SU-DHL-6 (cell line): ENCODE measurements at regions not wholly inside any gene's neighbourhood (a gene's known extent, or its start where the extent isn't known, plus 50 kb on each side); places are given as distances from the start of the nearest gene placed in this dataset.
"Not testable (repeated sequence)": the region's sequence is repeated elsewhere in the genome, so short reads cannot be mapped to it uniquely, and the experiment has no call there.

ENCODE experiments used
- H2AFZ ChIP-seq: fragments of 200-600 bp; sonication (generic); 2 replicates; pipeline ENCODE4 v1.6.1; 2014; ENCODE audit warnings: low read depth, mild to moderate bottlenecking, moderate library complexity, mixed read lengths, antibody characterized with exemption, low read length; ENCODE audit not compliant: severe bottlenecking
- H3F3A ChIP-seq: fragments of 200-600 bp; shearing (Covaris generic); 2 replicates; pipeline ENCODE4 v1.6.0; 2016; ENCODE audit warnings: antibody characterized with exemption, mild to moderate bottlenecking; ENCODE audit not compliant: insufficient read depth
- H3K27ac ChIP-seq: fragments of 200-600 bp; sonication (generic); 2 replicates; pipeline ENCODE4 v1.5.1; 2016; ENCODE audit warnings: low read depth, mild to moderate bottlenecking, low read length, moderate library complexity, mixed read lengths
- H3K27me3 ChIP-seq: fragments of 200-600 bp; sonication (generic), shearing (Covaris generic); 2 replicates; pipeline ENCODE4 v1.6.0; 2014; ENCODE audit warnings: mild to moderate bottlenecking, low read length
- H3K36me3 ChIP-seq: fragments of 200-600 bp; sonication (generic); 2 replicates; pipeline ENCODE4 v1.6.1; 2014; ENCODE audit warnings: mild to moderate bottlenecking, low read length, mixed read lengths
- H3K4me2 ChIP-seq: fragments of 300-600, 200-600 bp; shearing (Covaris generic), sonication (generic); 2 replicates; pipeline ENCODE4 v1.6.0; 2014; ENCODE audit warnings: low read length, low read depth, mild to moderate bottlenecking; ENCODE audit not compliant: poor library complexity, severe bottlenecking
- H3K4me3 ChIP-seq: fragments of 200-600 bp; sonication (generic); 2 replicates; pipeline ENCODE4 v1.5.1; 2014; ENCODE audit warnings: antibody characterized with exemption, low read length, mild to moderate bottlenecking, mixed read lengths; ENCODE audit not compliant: insufficient read depth, poor library complexity, severe bottlenecking
- H3K79me2 ChIP-seq: fragments of 200-600 bp; sonication (generic); 2 replicates; pipeline ENCODE4 v1.6.1; 2014; ENCODE audit warnings: mild to moderate bottlenecking, low read length, moderate library complexity; ENCODE audit not compliant: insufficient read depth
- H3K9ac ChIP-seq: fragments of 200-600 bp; sonication (generic); 2 replicates; pipeline ENCODE4 v1.7.0; 2014; ENCODE audit warnings: mild to moderate bottlenecking, low read length
- H3K9me2 ChIP-seq: fragments of 200-600 bp; sonication (generic); replicated peaks from 2 replicates; pipeline ENCODE4 v1.6.1; 2014; ENCODE audit warnings: low read length; ENCODE audit not compliant: insufficient read depth
- H3K9me3 ChIP-seq: fragments of 200-600 bp; sonication (generic); 2 replicates; pipeline ENCODE4 v1.6.1; 2014; ENCODE audit warnings: low read length, mixed read lengths; ENCODE audit not compliant: insufficient read depth
- H4K20me1 ChIP-seq: fragments of 200-600 bp; sonication (generic); 2 replicates; pipeline ENCODE4 v1.6.1; 2014; ENCODE audit warnings: low read depth, mild to moderate bottlenecking, antibody characterized with exemption, low read length, moderate library complexity, mixed read lengths
- EZH2phosphoT487 ChIP-seq: fragments of 200-600 bp; sonication (generic), shearing (Covaris generic); conservative IDR thresholded peaks from 2 replicates; pipeline ENCODE4 v1.6.1; 2018; ENCODE audit warnings: mild to moderate bottlenecking, antibody characterized with exemption, low read length, moderate library complexity, mixed read lengths
- TF ChIP-seq, protein P1 (sequence below): fragments of 200-600 bp; sonication (generic); IDR thresholded peaks from one replicate; pipeline ENCODE4 v1.5.1; 2017; ENCODE audit warnings: antibody characterized with exemption, mild to moderate bottlenecking, low read length, moderate library complexity; ENCODE audit not compliant: insufficient read depth, poor library complexity, severe bottlenecking

DNA sequence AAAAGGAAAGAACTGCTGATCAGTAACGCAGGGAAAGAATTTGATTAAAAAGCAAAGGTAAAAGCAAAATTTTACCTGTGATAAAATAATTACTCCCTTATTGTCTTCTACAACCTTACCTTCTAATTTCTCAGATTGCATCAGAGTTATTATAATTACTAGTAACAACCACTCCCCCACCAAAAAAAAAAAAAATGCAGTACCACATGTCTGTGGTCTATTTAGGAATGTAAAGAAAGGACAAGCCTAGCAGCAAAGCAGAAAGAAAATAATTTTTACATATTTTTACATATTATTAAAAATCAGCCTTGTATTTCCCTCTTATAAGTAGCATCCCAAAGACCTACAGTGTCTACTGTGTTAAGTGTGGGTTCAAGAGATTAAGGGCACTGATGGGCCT is 430.4 kb downstream of the TFEC start:
- no peak for TF ChIP-seq EZH2phosphoT487
- Histone ChIP-seq H3K36me3 (no peaks in the 10 kb centered on the region), H3K4me2 (no peak overlapping the region), H3K4me3 (no peak overlapping the region), H3K27ac (no peak overlapping the region), H3K9me2 (no peaks in the 10 kb centered on the region), H3K9me3 (no peaks in the 10 kb centered on the region), H2AFZ (no peak overlapping the region), H3K79me2 (no peaks in the 10 kb centered on the region), H3K27me3 (no peaks in the 10 kb centered on the region), H3F3A (no peaks in the 10 kb centered on the region), H4K20me1 (no peaks in the 10 kb centered on the region), H3K9ac (no peak overlapping the region)

DNA sequence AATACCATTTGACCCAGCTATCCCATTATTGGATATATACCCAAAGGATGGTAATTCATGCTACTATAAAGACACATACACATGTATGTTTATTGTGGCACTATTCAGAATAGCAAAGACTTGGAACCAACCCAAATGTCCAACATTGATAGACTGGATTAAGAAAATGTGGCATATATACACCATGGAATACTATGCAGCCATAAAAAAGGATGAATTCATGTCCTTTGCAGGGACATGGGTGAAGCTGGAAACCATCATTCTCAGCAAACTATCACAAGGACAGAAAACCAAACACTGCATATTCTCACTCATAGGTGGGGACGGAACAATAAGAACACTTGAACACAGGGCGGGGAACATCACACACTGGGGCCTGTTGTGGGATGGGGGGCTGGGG is 431.4 kb downstream of the TFEC start:
- not testable (repeated sequence) for H3K27ac ChIP-seq, H3K9me2 ChIP-seq, H3K36me3 ChIP-seq, H4K20me1 ChIP-seq, H2AFZ ChIP-seq, H3K4me2 ChIP-seq, H3K27me3 ChIP-seq, H3K79me2 ChIP-seq, H3K4me3 ChIP-seq, H3K9me3 ChIP-seq, H3K9ac ChIP-seq, H3F3A ChIP-seq

DNA sequence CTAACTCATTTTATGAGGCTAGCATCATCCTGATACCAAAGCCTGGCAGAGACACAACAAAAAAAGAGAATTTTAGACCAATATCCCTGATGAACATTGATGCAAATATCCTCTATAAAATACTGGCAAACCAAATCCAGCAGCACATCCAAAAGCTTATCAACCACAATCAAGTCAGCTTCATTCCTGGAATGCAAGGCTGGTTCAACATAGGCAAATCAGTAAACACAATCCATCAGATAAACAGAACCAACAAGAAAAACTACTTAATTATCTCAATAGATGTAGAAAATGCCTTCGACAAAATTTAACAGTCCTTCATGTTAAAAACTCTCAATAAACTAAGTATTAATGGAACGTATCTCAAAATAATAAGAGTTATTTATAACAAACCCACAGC is 433.3 kb downstream of the TFEC start:
- not testable (repeated sequence) for H3K79me2 ChIP-seq, H3K4me2 ChIP-seq, H3K4me3 ChIP-seq, H3K9ac ChIP-seq, H3K9me3 ChIP-seq, H3K27me3 ChIP-seq, H3K36me3 ChIP-seq, H3K9me2 ChIP-seq, H3F3A ChIP-seq, H4K20me1 ChIP-seq, H2AFZ ChIP-seq, H3K27ac ChIP-seq

DNA sequence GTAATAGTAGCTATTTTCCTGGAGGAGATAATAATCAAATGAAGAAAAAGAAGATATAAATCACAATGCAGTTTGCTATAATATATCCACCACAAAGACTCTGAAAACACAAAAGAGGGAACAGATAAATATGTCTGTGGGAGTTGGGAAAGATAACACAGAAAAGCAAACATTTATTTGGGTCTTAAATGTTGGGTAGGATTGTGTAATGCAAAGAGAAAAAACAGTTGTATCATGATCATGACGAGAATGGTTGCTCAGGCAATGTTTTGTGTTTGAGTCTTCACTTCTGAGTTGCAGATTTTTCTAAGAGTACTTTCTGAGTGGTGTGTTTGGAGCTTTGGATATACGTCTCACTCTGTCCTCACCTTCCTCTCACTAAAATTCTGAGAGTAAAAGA is 437.5 kb downstream of the TFEC start:
- Histone ChIP-seq H3K9me3 (no peaks in the 10 kb centered on the region), H3K4me2 (no peak overlapping the region), H3K79me2 (no peaks in the 10 kb centered on the region), H4K20me1 (no peaks in the 10 kb centered on the region), H2AFZ (no peak overlapping the region), H3K27ac (no peak overlapping the region), H3F3A (no peaks in the 10 kb centered on the region), H3K9ac (no peak overlapping the region), H3K9me2 (no peaks in the 10 kb centered on the region), H3K27me3 (no peaks in the 10 kb centered on the region), H3K4me3 (no peak overlapping the region), H3K36me3 (no peaks in the 10 kb centered on the region)
- TF ChIP-seq, protein P1, sequence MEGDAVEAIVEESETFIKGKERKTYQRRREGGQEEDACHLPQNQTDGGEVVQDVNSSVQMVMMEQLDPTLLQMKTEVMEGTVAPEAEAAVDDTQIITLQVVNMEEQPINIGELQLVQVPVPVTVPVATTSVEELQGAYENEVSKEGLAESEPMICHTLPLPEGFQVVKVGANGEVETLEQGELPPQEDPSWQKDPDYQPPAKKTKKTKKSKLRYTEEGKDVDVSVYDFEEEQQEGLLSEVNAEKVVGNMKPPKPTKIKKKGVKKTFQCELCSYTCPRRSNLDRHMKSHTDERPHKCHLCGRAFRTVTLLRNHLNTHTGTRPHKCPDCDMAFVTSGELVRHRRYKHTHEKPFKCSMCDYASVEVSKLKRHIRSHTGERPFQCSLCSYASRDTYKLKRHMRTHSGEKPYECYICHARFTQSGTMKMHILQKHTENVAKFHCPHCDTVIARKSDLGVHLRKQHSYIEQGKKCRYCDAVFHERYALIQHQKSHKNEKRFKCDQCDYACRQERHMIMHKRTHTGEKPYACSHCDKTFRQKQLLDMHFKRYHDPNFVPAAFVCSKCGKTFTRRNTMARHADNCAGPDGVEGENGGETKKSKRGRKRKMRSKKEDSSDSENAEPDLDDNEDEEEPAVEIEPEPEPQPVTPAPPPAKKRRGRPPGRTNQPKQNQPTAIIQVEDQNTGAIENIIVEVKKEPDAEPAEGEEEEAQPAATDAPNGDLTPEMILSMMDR, result no peak
- TF ChIP-seq EZH2phosphoT487, result no peak

DNA sequence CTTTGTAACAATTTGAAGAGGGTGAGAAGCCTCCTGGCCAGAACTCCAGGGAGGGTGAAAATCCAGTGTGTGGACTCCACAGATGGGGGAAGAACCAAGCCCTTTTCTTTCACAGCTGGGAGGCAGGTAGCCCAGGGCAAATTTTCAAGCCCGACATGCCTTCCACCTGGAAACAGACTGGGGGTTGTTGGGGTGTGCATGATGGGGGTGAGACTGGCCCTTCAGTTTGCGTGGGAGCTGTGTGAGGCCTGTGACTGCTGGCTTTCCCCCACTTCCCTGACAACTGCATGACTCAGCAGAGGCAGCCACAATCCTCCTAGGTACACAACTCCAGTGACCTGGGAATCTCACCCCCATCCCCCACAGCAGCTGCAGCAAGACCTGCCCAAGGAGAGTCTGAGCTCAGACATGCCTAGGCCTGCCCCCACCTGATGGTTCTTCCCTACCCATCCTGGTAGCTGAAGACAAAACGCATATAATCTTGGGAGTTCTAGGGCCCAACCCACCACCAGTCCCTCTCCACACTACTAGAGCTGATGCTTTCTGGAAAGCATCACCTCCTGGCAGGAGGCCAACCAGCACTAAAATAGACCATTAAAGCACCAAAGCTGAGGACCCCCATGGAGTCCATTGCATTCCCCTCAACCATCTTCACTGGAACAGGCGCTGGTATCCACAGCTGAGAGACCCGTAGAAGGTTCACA is 445.4 kb downstream of the TFEC start:
- Histone ChIP-seq H3K27me3 (no peaks in the 10 kb centered on the region), H3F3A (no peaks in the 10 kb centered on the region), H4K20me1 (no peaks in the 10 kb centered on the region), H3K36me3 (no peaks in the 10 kb centered on the region), H2AFZ (no peak overlapping the region), H3K79me2 (no peaks in the 10 kb centered on the region), H3K9me2 (no peaks in the 10 kb centered on the region), H3K27ac (no peak overlapping the region), H3K4me2 (no peak overlapping the region), H3K9ac (no peak overlapping the region), H3K9me3 (no peaks in the 10 kb centered on the region), H3K4me3 (no peak overlapping the region)
- TF ChIP-seq, protein P1, result no peak
- no peak for TF ChIP-seq EZH2phosphoT487
